HL-60 (cell line): ENCODE measurements at regions not wholly inside any gene's neighbourhood (a gene's known extent, or its start where the extent isn't known, plus 50 kb on each side); places are given as distances from the start of the nearest gene placed in this dataset.

Experiments used
- DNase-seq, 2 experiments: peaks; one replicate each; pipeline ENCODE4 v3.0.0-alpha.2; 2010 to 2020; ENCODE audit warnings: low read depth in 1 of 2, low spot score in 1 of 2
- H3K27ac ChIP-seq: fragments of 250-450 bp; sonication (Bioruptor Pico); replicated peaks from 2 replicates; pipeline ENCODE4 v1.5.1; 2020; ENCODE audit warnings: mild to moderate bottlenecking, moderate library complexity
- H3K27me3 ChIP-seq: fragments of 250-450 bp; sonication (Bioruptor Pico); 2 replicates; pipeline ENCODE4 v1.5.1; 2021; ENCODE audit warnings: mild to moderate bottlenecking, moderate library complexity; ENCODE audit not compliant: insufficient read depth, poor library complexity, severe bottlenecking
- H3K4me3 ChIP-seq: replicated peaks from 2 replicates; pipeline ENCODE4 v1.5.1; 2011; ENCODE audit warnings: mild to moderate bottlenecking, control low read depth, low read length; ENCODE audit not compliant: insufficient read depth
- GABPA ChIP-seq: IDR thresholded peaks from 2 replicates; pipeline ENCODE4 v1.6.1; 2012; ENCODE audit warnings: low read depth
- POLR2AphosphoS5 ChIP-seq: IDR thresholded peaks from 2 replicates; pipeline ENCODE4 v1.6.1; 2012; ENCODE audit warnings: low read depth
- REST ChIP-seq: IDR thresholded peaks from 2 replicates; pipeline ENCODE4 v1.6.1; 2012; ENCODE audit warnings: low read depth; ENCODE audit not compliant: insufficient replicate concordance
- SPI1 ChIP-seq: IDR thresholded peaks from 2 replicates; pipeline ENCODE4 v1.6.1; 2012; ENCODE audit warnings: low read depth, mild to moderate bottlenecking, borderline replicate concordance
- TF ChIP-seq, protein P1 (sequence below): IDR thresholded peaks from one replicate; pipeline ENCODE4 v1.5.1; 2011; ENCODE audit warnings: low read length, control low read depth, inconsistent platforms; ENCODE audit not compliant: insufficient read depth

- Histone ChIP-seq H3K4me3 (no peak overlapping the region), H3K27me3 (no peaks in the 10 kb centered on the region), H3K27ac (no peak overlapping the region)
- no peak for DNase-seq
- TF ChIP-seq REST: no peak
- no peak for TF ChIP-seq SPI1
- no peak for TF ChIP-seq POLR2AphosphoS5
- TF ChIP-seq GABPA: no peak
- TF ChIP-seq, protein P1, sequence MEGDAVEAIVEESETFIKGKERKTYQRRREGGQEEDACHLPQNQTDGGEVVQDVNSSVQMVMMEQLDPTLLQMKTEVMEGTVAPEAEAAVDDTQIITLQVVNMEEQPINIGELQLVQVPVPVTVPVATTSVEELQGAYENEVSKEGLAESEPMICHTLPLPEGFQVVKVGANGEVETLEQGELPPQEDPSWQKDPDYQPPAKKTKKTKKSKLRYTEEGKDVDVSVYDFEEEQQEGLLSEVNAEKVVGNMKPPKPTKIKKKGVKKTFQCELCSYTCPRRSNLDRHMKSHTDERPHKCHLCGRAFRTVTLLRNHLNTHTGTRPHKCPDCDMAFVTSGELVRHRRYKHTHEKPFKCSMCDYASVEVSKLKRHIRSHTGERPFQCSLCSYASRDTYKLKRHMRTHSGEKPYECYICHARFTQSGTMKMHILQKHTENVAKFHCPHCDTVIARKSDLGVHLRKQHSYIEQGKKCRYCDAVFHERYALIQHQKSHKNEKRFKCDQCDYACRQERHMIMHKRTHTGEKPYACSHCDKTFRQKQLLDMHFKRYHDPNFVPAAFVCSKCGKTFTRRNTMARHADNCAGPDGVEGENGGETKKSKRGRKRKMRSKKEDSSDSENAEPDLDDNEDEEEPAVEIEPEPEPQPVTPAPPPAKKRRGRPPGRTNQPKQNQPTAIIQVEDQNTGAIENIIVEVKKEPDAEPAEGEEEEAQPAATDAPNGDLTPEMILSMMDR: no peak
Measured at GRCh38 chrX:35664833-35665232, 133.3 kb upstream of the MAGEB16 start.

GRCh38 chrX:35665311-35665710 is 132.8 kb upstream of the MAGEB16 start:
- no peak overlapping the region for H3K27ac ChIP-seq
- no peaks in the 10 kb centered on the region for H3K27me3 ChIP-seq
- TF ChIP-seq REST (no peak), GABPA (no peak), POLR2AphosphoS5 (no peak), SPI1 (no peak)
- TF ChIP-seq, protein P1: no peak
- DNase-seq: no peak
- no peak overlapping the region for H3K4me3 ChIP-seq

DNA sequence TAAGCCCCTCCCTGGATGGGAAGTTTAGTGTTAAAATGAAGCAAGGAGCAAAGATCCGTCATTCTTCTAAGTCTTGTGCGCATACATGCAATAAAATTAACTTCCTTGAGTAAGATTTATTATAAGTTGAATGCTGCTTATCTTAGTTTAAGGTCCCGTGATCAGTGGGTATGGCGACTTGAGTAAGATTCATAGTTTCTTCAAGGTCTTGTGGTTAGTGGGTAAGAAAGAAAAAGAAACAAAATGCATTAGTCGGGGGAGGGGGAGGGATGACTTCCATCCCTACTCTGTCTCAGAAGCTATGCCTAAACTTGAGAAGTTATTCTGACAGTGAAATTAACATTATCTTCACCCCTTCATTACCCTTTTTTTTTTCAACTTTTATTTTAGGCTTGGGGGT is 127.3 kb upstream of the MAGEB16 start:
- H3K27me3 ChIP-seq: no peaks in the 10 kb centered on the region
- no peak overlapping the region for H3K27ac ChIP-seq
- no peak overlapping the region for H3K4me3 ChIP-seq
- TF ChIP-seq REST (no peak), GABPA (no peak), SPI1 (no peak), POLR2AphosphoS5 (no peak)
- TF ChIP-seq, protein P1: no peak
- DNase-seq: no peak
